Stomach (tissue), 8 donors: ENCODE measurements at regions not wholly inside any gene's neighbourhood (a gene's known extent, or its start where the extent isn't known, plus 50 kb on each side); places are given as distances from the start of the nearest gene placed in this dataset.

ENCODE experiments used
- DNase-seq, 2 donors: peaks; one replicate each; pipeline versions ENCODE4 v3.0.0 to v3.0.0-alpha.2; 2013 to 2019
- H3K27ac ChIP-seq, 5 donors: fragments of 200-600 bp in 4 of 5; sonication (generic) in 4 of 5; one replicate each; pipeline ENCODE4 v1.5.1; 2013 to 2019; ENCODE audit warnings: mild to moderate bottlenecking in 1 of 5, moderate library complexity in 1 of 5
- H3K27me3 ChIP-seq, 3 donors: fragments of 200-600 bp; sonication (generic); one replicate each; pipeline ENCODE4 v1.5.1; 2017 to 2019; ENCODE audit warnings: mixed run types in 1 of 3
- H3K36me3 ChIP-seq, 4 donors: fragments of 200-600 bp; sonication (generic); 1 replicate in 3 of 4; 2 replicates in 1 of 4; pipeline ENCODE4 v1.5.1; 2016 to 2019
- H3K4me1 ChIP-seq, 4 donors: fragments of 200-600 bp; sonication (generic); one replicate each; pipeline ENCODE4 v1.5.1; 2016 to 2019
- H3K4me3 ChIP-seq, 4 donors: fragments of 200-600 bp; sonication (generic) in 3 of 4; one replicate each; pipeline ENCODE4 v1.5.1; 2016 to 2019; ENCODE audit warnings: mild to moderate bottlenecking in 1 of 4
- H3K9me3 ChIP-seq, 4 donors: fragments of 200-600 bp; sonication (generic); one replicate each; pipeline ENCODE4 v1.5.1; 2016 to 2019
- CTCF ChIP-seq, 7 experiments: fragments of 450-650 bp in 4 of 7; fragments of 200-600 bp in 3 of 7; sonication (generic) in 3 of 7; IDR thresholded peaks; one replicate each; pipeline ENCODE4 v1.5.1; 2016 to 2019; ENCODE audit warnings: antibody characterized with exemption in 7 of 7, control low read depth in 2 of 7, mild to moderate bottlenecking in 1 of 7
- EP300 ChIP-seq: sonication (generic); formaldehyde crosslinking; IDR thresholded peaks from one replicate; pipeline ENCODE4 v1.6.1; 2017; ENCODE audit warnings: antibody characterized with exemption
- POLR2A ChIP-seq, 4 donors: fragments of 450-650 bp; IDR thresholded peaks; one replicate each; pipeline ENCODE4 v1.6.1; 2016; ENCODE audit warnings: antibody characterized with exemption in 4 of 4, control low read depth in 2 of 4, mild to moderate bottlenecking in 1 of 4, moderate library complexity in 1 of 4
- POLR2AphosphoS5 ChIP-seq, 3 donors: sonication (generic); formaldehyde crosslinking; IDR thresholded peaks; one replicate each; pipeline ENCODE4 v1.6.1; 2016; ENCODE audit warnings: antibody characterized with exemption in 3 of 3
- WGBS, 5 donors: extraction: QIAGEN DNeasy Blood & Tissue Kit in 3 of 5; methylation state at CpG; one replicate each; pipeline versions ENCODE4 v1.1.5 to v1.1.7; 2013 to 2018; 5-methylcytosine and 5-hydroxymethylcytosine counted together
- intact Hi-C: fragments of 100-400 bp; cut with DNase I; formaldehyde crosslinking; loops from one replicate; pipeline ENCODE4 v1.15.1; 2023; ENCODE audit warnings: low total_unique reads
- donor health status: healthy with polysubstance abuse.
- donor health status: Bipolar disorder and iron deficiency.
- donor health status: healthy.

GRCh38 chr4:13316354-13316753, 167.8 kb downstream of the RAB28 start:
- intact Hi-C loops, result no loop called here
- TF ChIP-seq POLR2AphosphoS5 (IDR thresholded peaks at IDR 0.05) (no peak), POLR2A (IDR thresholded peaks at IDR 0.05) (no peak), CTCF (IDR thresholded peaks at IDR 0.05) (no peak), EP300 (no peak)
- no peaks in the 10 kb centered on the region for H3K27me3 ChIP-seq
- no peak for DNase-seq
- H3K4me3 ChIP-seq, result no peak overlapping the region
- no peak overlapping the region for H3K27ac ChIP-seq
- peaks cover 0 to 2% (median 0%) of the 10 kb centered on the region in 4 donors for H3K9me3 ChIP-seq
- no peaks in the 10 kb centered on the region for H3K36me3 ChIP-seq
- no peaks in the 10 kb centered on the region for H3K4me1 ChIP-seq
- 80 to 87% (median 83%) methylated on average over 3 of the region's 3 CpGs for WGBS, 5 donors

GRCh38 chr4:13313856-13314255, 170.3 kb downstream of the RAB28 start:
- Histone ChIP-seq H3K4me1 (no peaks in the 10 kb centered on the region), H3K27me3 (no peaks in the 10 kb centered on the region), H3K9me3 (no peaks in the 10 kb centered on the region), H3K4me3 (no peak overlapping the region), H3K27ac (no peak overlapping the region), H3K36me3 (no peaks in the 10 kb centered on the region)
- no peak for TF ChIP-seq CTCF (IDR thresholded peaks at IDR 0.05)
- no peak for TF ChIP-seq EP300
- no peak for TF ChIP-seq POLR2A (IDR thresholded peaks at IDR 0.05)
- no peak for TF ChIP-seq POLR2AphosphoS5 (IDR thresholded peaks at IDR 0.05)
- DNase-seq, result peak in 1 of 2 donors; percentile 44
- intact Hi-C loops, result no loop called here

GRCh38 chr4:13312264-13312663, 171.9 kb downstream of the RAB28 start:
- Histone ChIP-seq H3K4me1 (no peaks in the 10 kb centered on the region), H3K4me3 (no peak overlapping the region), H3K27me3 (no peaks in the 10 kb centered on the region), H3K36me3 (no peaks in the 10 kb centered on the region), H3K9me3 (no peaks in the 10 kb centered on the region), H3K27ac (no peak overlapping the region)
- 64 to 94% (median 85%) methylated on average over 1 of the region's 1 CpG for WGBS, 5 donors
- no peak for DNase-seq
- intact Hi-C loops, result no loop called here
- TF ChIP-seq POLR2AphosphoS5 (IDR thresholded peaks at IDR 0.05) (no peak), CTCF (IDR thresholded peaks at IDR 0.05) (no peak), POLR2A (IDR thresholded peaks at IDR 0.05) (no peak), EP300 (no peak)

- no peaks in the 10 kb centered on the region for H3K36me3 ChIP-seq
- no peak for DNase-seq
- no peaks in the 10 kb centered on the region for H3K9me3 ChIP-seq
- no peaks in the 10 kb centered on the region for H3K4me1 ChIP-seq
- intact Hi-C loops, result no loop called here
- no peak overlapping the region for H3K27ac ChIP-seq
- no peak overlapping the region for H3K4me3 ChIP-seq
- 47 to 70% (median 58%) methylated on average over 2 of the region's 2 CpGs for WGBS, 5 donors
- TF ChIP-seq EP300 (no peak), POLR2A (IDR thresholded peaks at IDR 0.05) (no peak), POLR2AphosphoS5 (IDR thresholded peaks at IDR 0.05) (no peak), CTCF (IDR thresholded peaks at IDR 0.05) (no peak)
- no peaks in the 10 kb centered on the region for H3K27me3 ChIP-seq
These were observed 174.4 kb downstream of the RAB28 start for GRCh38 chr4:13309751-13310150.
